GM18511 (cell line): ENCODE measurements at regions not wholly inside any gene's neighbourhood (a gene's known extent, or its start where the extent isn't known, plus 50 kb on each side); places are given as distances from the start of the nearest gene placed in this dataset.

Source experiments
- ATAC-seq: cut with Tn5 transposase; IDR thresholded peaks from one replicate; pipeline ENCODE4 v1.9.1; 2021; ENCODE audit warnings: mild to moderate bottlenecking, moderate library complexity; ENCODE audit not compliant: unreplicated experiment

DNA sequence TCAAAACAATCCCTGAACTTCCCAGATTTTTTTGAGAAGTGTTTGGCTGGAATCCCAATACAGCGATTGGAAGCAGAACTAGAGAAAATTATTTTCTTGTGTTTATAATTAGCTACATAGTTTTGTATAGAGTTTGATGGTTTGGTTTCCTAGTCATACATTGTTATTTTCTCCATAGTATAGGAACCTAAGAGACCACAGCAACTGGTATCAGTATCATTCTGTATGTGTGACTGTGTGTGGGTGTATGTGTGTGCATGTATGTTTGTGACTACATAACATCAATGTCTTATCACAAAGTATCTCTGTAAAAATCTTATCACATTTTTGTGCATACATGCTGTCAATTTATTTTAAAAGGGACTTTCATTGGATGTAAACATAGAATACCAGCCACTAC, 780.5 kb downstream of the MRPL39 start:
- ATAC-seq: no peak

- no peak for ATAC-seq
These were observed 781.9 kb downstream of the MRPL39 start for GRCh38 chr21:24825348-24825747.

DNA sequence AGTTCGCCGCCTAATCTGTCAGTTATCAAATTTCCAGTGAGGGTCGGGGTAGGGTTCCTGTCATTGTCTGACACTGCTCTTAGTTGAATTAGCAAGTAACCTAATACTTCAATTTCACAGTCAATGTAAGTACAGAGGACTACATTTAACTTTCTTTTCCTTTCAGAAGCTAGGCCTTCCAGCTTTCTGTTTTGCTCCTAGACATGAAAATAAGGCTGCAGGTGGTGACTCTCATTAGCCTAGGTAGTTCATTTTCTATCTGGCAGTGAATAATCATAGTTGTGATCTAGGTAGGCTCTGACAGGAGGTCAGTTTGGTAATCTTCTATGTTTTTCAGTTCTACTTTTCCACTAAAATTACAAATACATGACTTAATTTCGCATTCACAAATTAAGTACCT, 783.1 kb downstream of the MRPL39 start:
- ATAC-seq: no peak

DNA sequence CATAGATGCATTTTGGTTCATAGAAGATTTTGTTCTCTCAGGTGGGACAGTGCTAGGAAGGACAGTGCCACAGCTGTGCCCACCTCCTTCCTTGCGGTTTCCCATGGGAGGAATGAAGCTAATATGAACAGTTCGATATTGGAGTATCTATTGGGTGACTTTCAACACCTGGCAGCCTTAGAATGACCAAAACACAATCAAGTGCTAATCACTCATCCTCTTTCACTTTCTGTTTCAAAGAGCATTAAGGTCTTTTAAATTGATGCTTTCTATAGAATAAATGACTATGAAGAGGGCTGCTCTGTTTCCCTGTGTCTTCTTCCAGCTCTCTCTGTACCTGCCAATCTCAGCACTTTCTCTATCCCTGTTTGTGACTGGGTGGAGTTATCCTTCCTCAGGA, 784.0 kb downstream of the MRPL39 start:
- no peak for ATAC-seq

GRCh38 chr21:24785033-24785432, 822.2 kb downstream of the MRPL39 start:
- ATAC-seq: no peak

DNA sequence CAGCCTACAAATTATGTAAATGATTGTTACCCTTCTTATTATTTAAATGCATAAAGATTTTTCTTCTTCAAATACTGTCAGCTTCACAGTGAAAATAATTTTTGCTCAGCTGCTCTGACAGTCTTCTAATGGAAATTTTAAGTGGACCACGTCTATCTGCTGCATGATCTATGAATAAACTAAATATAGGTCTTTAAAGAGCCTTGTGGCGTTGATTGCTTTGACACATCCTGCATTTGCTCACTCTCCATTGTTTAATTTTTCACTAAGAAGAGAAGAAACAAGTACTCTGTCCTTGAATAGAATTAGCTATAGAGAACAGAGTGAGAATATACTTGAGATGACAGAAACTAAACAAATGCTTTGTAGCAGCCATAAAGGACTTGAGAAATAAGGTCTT, 826.1 kb downstream of the MRPL39 start:
- no peak for ATAC-seq

DNA sequence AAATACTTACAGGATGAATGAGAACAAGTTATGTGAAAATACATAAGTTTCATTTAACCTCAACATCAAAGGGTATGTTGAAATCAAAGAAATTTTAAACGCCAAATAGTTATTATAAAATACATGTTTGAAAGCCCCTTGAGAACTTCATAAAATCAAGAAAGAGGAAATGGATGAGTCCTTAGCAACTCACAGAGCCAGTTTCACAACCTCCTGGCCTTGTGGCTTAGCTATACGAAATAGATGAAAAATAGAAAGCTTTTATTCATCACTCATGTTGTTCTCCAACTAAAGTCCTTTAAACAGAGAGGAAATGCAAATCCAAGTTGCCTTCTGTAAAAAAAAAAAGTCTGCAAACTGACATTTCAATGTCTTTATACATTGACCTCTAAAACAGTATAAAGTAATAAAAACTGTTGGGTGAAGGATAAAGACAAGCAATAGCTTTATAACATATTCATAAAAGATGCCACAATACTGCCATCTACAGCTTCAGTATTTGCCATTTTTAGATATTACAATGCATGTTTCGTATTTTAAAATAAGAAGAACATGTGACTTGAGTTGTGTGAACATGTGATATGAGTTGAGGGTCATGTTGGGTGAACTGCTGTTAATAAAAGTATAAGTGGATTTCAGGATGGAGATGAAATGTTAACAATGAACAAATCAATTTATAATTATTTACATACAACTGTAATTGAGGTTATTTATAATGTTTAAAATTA, 847.8 kb downstream of the MRPL39 start:
- peak; percentile 52 for ATAC-seq

DNA sequence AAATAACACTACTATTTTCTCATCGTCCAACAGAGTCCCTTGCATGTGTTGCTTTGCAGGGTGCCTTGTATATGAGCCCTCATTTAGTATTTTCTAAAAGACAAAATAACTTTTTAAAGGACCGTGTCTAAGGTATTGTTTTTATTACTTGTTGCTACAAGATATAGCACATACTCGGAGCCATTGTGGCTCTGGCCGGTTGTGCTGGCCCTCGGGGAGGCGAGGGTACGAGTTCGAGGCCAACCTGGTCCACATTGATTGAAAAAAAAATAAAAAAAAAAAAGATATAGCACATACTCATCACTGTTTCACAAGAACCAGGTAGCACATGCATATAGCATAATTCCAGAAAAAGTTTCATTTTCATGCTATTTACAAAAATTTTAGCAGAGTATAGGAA, 869.2 kb downstream of the MRPL39 start:
- ATAC-seq: no peak

- no peak for ATAC-seq
These were observed 869.9 kb downstream of the MRPL39 start for GRCh38 chr21:24737296-24737850.

DNA sequence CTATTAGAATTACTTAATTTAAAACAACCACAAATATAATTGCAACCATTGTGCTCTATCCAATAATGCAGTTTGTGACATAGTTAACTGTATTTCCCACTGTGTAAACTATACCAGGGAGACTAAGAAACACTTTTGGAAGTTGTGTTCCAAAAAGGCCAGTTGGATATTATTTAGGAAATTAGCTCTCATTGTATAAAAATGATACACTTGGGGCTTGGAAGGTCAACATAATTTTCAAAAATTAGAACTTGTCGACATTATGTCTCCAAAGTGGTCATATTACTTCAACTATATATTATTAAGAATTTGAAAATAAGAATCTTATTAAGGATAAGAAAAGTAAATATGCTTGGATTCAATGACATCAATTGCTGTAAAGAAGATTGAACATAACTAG, 876.6 kb downstream of the MRPL39 start:
- no peak for ATAC-seq

GRCh38 chr21:24729568-24729967, 877.7 kb downstream of the MRPL39 start:
- no peak for ATAC-seq

- ATAC-seq: no peak
These were observed 879.4 kb downstream of the MRPL39 start for GRCh38 chr21:24727803-24728440.

GRCh38 chr21:24716281-24716918, 890.9 kb downstream of the MRPL39 start:
- ATAC-seq: no peak

- ATAC-seq: no peak
These were observed 892.6 kb downstream of the MRPL39 start for GRCh38 chr21:24714646-24715200.

GRCh38 chr21:24705201-24705600, 902.1 kb downstream of the MRPL39 start:
- no peak for ATAC-seq

DNA sequence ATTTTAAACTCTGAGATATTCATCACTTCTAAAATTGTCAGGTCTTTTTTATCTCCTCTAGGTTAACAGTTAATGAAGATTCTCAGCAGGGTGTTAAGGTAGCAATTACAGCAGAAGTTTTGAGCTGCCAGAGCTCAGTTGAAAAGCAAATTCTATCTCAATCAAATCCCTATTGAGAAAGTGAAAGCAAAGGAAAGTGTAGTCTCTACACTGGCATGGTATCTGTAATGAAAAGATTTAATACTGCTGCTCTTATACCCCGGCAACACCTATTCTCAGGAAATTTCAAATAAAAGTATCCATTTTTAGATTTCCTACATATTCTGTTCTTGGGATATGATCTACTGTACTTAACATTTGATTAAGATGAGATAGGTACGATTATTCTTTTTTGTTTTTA, 913.5 kb downstream of the MRPL39 start:
- no peak for ATAC-seq

GRCh38 chr21:24681456-24681855, 925.8 kb downstream of the MRPL39 start:
- ATAC-seq: no peak

DNA sequence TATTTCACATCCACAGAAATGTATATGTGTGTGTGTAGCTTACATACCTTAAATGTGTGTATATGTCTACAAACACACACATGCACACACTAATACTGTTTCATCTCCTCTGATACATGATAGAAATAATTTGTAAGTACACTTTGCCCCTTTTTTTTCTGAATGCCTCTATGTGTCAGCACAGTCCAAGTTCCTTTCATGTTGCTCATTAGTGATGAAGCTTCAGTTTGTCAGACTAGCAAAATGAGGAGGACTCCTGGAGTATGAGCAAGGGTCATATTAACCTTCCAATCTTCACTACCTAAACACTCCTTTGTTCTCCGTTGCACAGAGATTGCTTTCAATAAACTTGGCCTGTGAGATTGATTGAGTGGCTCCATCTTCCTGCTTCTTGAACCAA, 935.4 kb downstream of the MRPL39 start:
- no peak for ATAC-seq

DNA sequence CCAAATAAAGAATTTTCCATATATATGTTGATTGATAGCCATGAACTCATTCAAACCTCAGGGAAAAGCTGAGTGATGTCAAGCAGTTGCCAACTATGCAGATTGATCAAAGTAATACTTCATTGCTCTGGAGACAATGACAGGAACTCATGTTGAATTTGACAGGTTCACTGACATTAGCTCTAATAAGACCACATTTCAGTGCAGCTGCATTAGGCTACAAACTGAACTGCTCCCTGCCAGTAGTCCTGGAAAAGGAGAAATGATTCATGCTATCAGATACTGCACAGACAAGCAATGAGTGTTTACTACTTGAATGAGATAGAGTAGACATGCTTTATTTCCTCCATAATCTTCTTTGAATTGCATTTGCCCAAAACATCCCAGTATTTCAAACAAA, 948.4 kb downstream of the MRPL39 start:
- ATAC-seq: no peak

DNA sequence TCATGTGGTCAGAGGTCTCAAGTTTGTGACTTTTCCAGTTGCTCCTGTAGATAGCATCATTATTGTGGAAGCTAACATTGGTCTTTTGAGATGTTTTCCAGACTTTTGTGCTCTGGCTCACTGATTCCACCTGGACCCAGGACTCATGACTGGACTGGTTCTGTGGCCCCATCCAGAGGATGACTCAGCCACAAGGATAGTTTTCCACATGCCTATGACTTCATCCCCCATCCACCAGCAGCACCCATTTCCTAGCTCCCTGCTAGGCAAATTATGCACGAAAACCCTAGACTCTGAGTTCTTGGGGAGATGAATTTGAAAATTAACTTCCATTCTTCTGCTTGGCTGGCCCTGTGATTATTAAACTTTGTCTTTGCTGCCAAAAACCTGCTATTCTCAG, 949.3 kb downstream of the MRPL39 start:
- no peak for ATAC-seq

- ATAC-seq: no peak
These were observed 957.6 kb downstream of the MRPL39 start for GRCh38 chr21:24649691-24650090.

DNA sequence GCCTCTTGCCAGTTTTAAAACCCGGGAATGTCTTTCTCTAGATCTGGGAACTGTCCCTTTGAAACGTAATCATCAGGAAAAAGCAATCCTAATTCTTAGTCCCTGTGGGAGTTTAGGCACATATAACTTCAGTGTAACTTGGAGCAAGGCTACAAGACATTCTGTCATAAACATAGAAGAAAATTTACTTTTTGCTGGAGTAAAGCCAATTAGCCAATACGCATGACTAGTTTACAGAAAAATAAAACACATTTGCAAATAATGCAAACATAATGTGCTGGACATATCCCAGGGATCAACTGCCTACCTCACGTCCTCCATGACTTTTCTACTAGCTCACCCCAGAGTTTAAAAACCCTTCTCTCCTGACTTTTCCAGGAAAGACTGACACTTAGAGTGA, 970.6 kb downstream of the MRPL39 start:
- ATAC-seq: no peak
